WERI-Rb-1 (cell line): ENCODE measurements at regions not wholly inside any gene's neighbourhood (a gene's known extent, or its start where the extent isn't known, plus 50 kb on each side); places are given as distances from the start of the nearest gene placed in this dataset.
A peak's percentile ranks its signal among the peaks of the same experiment; 100 is the strongest.

Experiments
- DNase-seq: peaks from one replicate; pipeline ENCODE4 v3.0.0-alpha.2; 2020
- H3K27ac ChIP-seq: fragments of 250-450 bp; sonication (Bioruptor Pico); 2 replicates; pipeline ENCODE4 v1.5.1; 2020; ENCODE audit warnings: mild to moderate bottlenecking, moderate library complexity
- H3K27me3 ChIP-seq: fragments of 250-450 bp; sonication (Bioruptor Pico); 2 replicates; pipeline ENCODE4 v1.5.1; 2021; ENCODE audit warnings: mild to moderate bottlenecking, low read depth, moderate library complexity; ENCODE audit not compliant: insufficient read depth, severe bottlenecking
- H3K36me3 ChIP-seq: fragments of 250-450 bp; sonication (Bioruptor Pico); 2 replicates; pipeline ENCODE4 v1.5.1; 2020; ENCODE audit warnings: mild to moderate bottlenecking, moderate library complexity
- H3K4me3 ChIP-seq: 2 replicates; pipeline ENCODE4 v1.5.1; 2011; ENCODE audit warnings: low read depth, mild to moderate bottlenecking, control low read depth, low read length
- H3K9me3 ChIP-seq: fragments of 250-450 bp; sonication (Bioruptor Pico); 2 replicates; pipeline ENCODE4 v1.5.1; 2021; ENCODE audit warnings: mild to moderate bottlenecking, moderate library complexity; ENCODE audit not compliant: severe bottlenecking
- TF ChIP-seq, protein P1 (sequence below): IDR thresholded peaks from 2 replicates; pipeline ENCODE4 v1.5.1; 2011; ENCODE audit warnings: low read depth, mild to moderate bottlenecking, control low read depth, inconsistent platforms, low read length

DNA sequence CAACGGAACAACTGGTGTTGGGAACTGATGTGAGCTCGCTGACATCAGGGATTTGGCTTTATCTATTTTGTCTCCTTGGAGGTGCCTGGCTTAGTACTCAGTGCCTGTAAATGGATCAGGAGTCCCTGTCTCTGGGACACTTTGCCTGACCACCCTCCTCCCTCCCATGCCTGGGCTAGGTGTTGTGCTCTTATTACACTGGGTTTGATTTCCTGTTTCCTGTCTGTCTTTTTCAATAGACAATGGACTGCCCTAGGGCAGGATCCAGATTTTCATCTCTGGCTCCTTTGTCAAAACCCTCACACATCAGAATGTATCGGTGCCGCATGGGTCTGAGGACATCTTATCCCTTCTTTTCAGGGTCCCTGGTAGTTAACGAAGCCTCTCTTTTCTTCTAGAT is 223.6 kb upstream of the ASIC2 start:
- Histone ChIP-seq H3K27ac (no peak overlapping the region), H3K9me3 (no peaks in the 10 kb centered on the region), H3K4me3 (no peak overlapping the region), H3K27me3 (no peaks in the 10 kb centered on the region), H3K36me3 (no peaks in the 10 kb centered on the region)
- no peak for DNase-seq
- TF ChIP-seq, protein P1, sequence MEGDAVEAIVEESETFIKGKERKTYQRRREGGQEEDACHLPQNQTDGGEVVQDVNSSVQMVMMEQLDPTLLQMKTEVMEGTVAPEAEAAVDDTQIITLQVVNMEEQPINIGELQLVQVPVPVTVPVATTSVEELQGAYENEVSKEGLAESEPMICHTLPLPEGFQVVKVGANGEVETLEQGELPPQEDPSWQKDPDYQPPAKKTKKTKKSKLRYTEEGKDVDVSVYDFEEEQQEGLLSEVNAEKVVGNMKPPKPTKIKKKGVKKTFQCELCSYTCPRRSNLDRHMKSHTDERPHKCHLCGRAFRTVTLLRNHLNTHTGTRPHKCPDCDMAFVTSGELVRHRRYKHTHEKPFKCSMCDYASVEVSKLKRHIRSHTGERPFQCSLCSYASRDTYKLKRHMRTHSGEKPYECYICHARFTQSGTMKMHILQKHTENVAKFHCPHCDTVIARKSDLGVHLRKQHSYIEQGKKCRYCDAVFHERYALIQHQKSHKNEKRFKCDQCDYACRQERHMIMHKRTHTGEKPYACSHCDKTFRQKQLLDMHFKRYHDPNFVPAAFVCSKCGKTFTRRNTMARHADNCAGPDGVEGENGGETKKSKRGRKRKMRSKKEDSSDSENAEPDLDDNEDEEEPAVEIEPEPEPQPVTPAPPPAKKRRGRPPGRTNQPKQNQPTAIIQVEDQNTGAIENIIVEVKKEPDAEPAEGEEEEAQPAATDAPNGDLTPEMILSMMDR = no peak

DNA sequence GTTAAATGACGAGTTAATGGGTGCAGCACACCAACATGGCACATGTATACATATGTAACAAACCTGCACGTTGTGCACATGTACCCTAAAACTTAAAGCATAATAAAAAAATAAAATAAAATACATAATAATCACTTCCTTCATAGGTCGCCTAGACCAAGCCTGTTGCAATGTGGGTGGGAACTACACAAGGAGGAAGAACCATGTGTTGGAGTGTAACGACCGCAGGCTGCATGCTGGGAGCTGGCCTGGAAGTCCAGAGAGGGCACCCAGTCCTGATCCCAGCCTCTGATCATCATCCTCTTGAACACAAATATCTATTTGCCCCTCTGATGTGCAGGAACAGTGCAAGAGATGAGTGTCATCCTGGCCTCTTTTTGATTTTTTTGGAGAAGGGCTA is 224.7 kb upstream of the ASIC2 start:
- peaks cover under 1% of the 10 kb centered on the region for H3K27me3 ChIP-seq
- TF ChIP-seq, protein P1 = no peak
- H3K36me3 ChIP-seq = no peaks in the 10 kb centered on the region
- no peak for DNase-seq
- H3K4me3 ChIP-seq = no peak overlapping the region
- H3K9me3 ChIP-seq = no peaks in the 10 kb centered on the region
- no peak overlapping the region for H3K27ac ChIP-seq

DNA sequence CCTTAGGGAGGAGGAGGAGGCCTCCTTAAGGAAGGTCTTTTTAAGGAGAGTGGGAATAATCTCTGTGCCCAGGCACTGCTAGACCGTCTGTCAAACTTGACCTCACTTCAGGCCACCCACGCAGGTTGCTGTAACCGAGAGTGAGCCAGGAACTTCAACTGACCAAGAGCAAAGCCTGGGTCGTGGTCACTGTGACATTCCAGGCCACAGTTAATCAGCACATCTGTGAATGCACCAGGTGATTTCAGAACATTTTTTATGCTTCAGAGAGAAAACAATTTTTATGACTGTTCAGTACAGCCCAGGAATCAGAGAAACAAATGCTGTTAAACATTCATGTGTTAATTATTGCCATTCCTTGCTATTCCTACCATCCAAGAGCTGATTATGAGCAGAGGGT is 226.6 kb upstream of the ASIC2 start:
- Histone ChIP-seq H3K4me3 (no peak overlapping the region), H3K27me3 (peaks cover 16% of the 10 kb centered on the region), H3K9me3 (no peaks in the 10 kb centered on the region), H3K27ac (no peak overlapping the region; the same call in 1 of the 2 replicates), H3K36me3 (no peaks in the 10 kb centered on the region)
- TF ChIP-seq, protein P1 = no peak
- DNase-seq = peak; percentile 33

DNA sequence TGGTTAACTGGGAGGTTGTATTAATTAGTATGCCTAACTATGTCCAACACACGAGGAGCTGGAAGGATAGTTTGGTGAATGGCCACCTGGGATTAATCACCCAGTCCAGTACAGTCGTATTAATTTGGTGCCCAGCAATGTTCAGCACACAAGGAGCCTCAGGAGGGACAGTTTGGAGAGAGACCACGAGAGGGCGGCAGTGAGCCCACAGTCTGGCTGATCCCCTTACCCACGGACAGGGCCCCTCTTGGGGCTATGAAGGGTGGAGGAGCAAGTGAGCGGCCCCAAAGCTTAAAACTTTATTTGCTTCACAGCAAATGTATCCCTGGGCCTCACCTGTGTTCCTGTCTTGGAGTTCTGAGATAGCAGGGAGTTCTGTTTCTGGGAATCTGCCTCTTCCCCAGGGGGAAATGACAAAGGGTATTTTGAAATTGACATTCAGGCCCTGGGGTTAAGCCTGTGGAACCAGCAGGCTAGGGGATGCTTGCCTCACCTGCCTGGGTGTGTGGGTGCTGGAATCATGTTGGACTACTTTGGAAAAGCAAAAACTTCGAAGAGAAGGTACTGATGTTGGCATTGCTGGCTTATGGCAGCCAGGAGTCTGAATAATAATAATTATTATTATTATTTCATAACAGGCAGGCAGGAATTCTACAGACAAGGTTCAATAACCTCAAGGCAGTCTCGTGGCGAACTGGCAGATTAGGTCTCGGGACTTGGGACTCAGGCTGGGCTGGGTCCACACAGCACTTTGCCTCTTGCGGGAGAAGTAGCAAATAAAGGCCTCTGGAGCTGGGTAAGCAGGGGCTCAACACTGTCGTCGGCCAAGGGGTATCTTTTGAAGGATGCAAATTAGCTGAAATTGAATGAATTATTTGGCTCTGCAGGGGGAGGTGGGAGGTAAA is 227.6 kb upstream of the ASIC2 start:
- Histone ChIP-seq H3K36me3 (no peaks in the 10 kb centered on the region), H3K27ac (no peak overlapping the region), H3K9me3 (no peaks in the 10 kb centered on the region), H3K4me3 (no peak overlapping the region), H3K27me3 (peaks cover 20% of the 10 kb centered on the region)
- TF ChIP-seq, protein P1 = peak; percentile 90
- DNase-seq = peak; percentile 82

DNA sequence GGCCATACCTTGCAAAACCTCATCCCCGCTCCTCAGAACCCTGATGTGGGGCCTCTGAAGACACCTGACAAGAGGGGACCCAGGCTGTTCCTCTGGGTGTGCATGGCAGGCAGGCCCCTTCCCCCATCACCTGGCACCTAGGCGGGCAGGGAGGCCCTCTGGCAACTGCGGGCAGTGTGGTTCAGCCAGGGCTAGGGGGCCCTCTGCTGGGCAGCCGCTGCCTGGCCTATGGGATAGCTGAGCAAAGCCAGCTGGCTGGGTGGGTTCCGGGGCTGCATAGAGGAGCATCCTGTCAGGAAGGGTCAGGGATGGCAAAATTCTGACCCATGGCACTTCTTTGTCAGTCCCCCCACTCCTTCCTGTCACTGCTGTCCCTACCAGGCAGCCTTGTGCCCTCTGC is 228.7 kb upstream of the ASIC2 start:
- peaks cover 28% of the 10 kb centered on the region for H3K27me3 ChIP-seq
- H3K4me3 ChIP-seq = no peak overlapping the region
- no peaks in the 10 kb centered on the region for H3K36me3 ChIP-seq
- peak; percentile 71 for DNase-seq
- H3K9me3 ChIP-seq = no peaks in the 10 kb centered on the region
- TF ChIP-seq, protein P1 = peak; percentile 96
- no peak overlapping the region for H3K27ac ChIP-seq
